Panc1 (cell line): ENCODE measurements at regions not wholly inside any gene's neighbourhood (a gene's known extent, or its start where the extent isn't known, plus 50 kb on each side); places are given as distances from the start of the nearest gene placed in this dataset.

ENCODE experiments used
- ATAC-seq: fragments of 200-7000 bp; cut with Tn5 transposase; 2 replicates; pipeline ENCODE4 v1.9.1; 2020; ENCODE audit warnings: mild to moderate bottlenecking, moderate library complexity
- BruUV-seq: library from RNA; stranded (reverse); fragments of 400-500 nt; replicated peaks from 2 replicates; lab custom pipeline; 2021; lab: Mats Ljungman, UMichigan
- CTCF ChIA-PET: fragments of 300-600 bp; sonication (Branson Sonifier 250); formaldehyde crosslinking; loops from one replicate; lab custom pipeline; 2022; ENCODE audit warnings: antibody characterized with exemption; lab: Charles Lee
- POLR2A ChIA-PET: fragments of 300-600 bp; sonication (Branson Sonifier 250); formaldehyde crosslinking; loops from one replicate; lab custom pipeline; 2022; ENCODE audit warnings: antibody characterized with exemption; lab: Charles Lee
- DNase-seq: peaks from one replicate; pipeline ENCODE4 v3.0.0-alpha.2; 2010; ENCODE audit warnings: low read depth, low spot score
- H3K27ac ChIP-seq: 2 replicates; pipeline ENCODE4 v1.5.1; 2011; ENCODE audit warnings: mild to moderate bottlenecking, low read length, inconsistent platforms
- H3K27me3 ChIP-seq: fragments of 200-500 bp; sonication (Bioruptor generic); 2 replicates; pipeline ENCODE4 v1.6.0; 2014; ENCODE audit warnings: low read length, inconsistent platforms; ENCODE audit not compliant: control insufficient read depth, insufficient read depth
- H3K36me3 ChIP-seq: fragments of 200-500 bp; sonication (Bioruptor generic); 2 replicates; pipeline ENCODE4 v1.5.1; 2014; ENCODE audit warnings: inconsistent platforms, mild to moderate bottlenecking, low read length, moderate library complexity; ENCODE audit not compliant: control insufficient read depth, insufficient read depth
- H3K4me1 ChIP-seq: 2 replicates; pipeline ENCODE4 v1.5.1; 2011; ENCODE audit warnings: inconsistent platforms, mild to moderate bottlenecking, low read length, moderate library complexity; ENCODE audit not compliant: control insufficient read depth, insufficient read depth
- H3K4me3 ChIP-seq, 2 experiments: 2 replicates each; pipeline ENCODE4 v1.5.1; 2011 to 2012; ENCODE audit warnings: low read depth in 2 of 2, low read length in 2 of 2, mild to moderate bottlenecking in 2 of 2, inconsistent platforms in 1 of 2, moderate library complexity in 1 of 2
- H3K9me3 ChIP-seq: fragments of 200-500 bp; sonication (Bioruptor generic); 2 replicates; pipeline ENCODE4 v1.5.1; 2014; ENCODE audit warnings: low read depth, mild to moderate bottlenecking, inconsistent platforms, low read length, moderate library complexity; ENCODE audit not compliant: control insufficient read depth, insufficient read depth
- POLR2AphosphoS5 ChIP-seq: IDR thresholded peaks from 2 replicates; pipeline ENCODE4 v1.6.1; 2012; ENCODE audit warnings: mild to moderate bottlenecking, low read depth, low read length, moderate library complexity
- SIN3A ChIP-seq: IDR thresholded peaks from 2 replicates; pipeline ENCODE4 v1.6.1; 2012; ENCODE audit warnings: low read depth, mild to moderate bottlenecking, low read length, moderate library complexity, borderline replicate concordance; ENCODE audit not compliant: insufficient read depth
- TCF7L2 ChIP-seq: IDR thresholded peaks from 2 replicates; pipeline ENCODE4 v1.6.1; 2011; ENCODE audit warnings: mild to moderate bottlenecking, low read depth, low read length, inconsistent platforms
- in situ Hi-C: cut with HindIII; loops from 2 replicates; pipeline ENCODE4 v1.10.0; 2016; ENCODE audit warnings: low sequenced_read_pairs, low pct_unique_long_range_greater_than_20kb
- intact Hi-C: fragments of 100-400 bp; cut with micrococcal nuclease; formaldehyde crosslinking; loops from one replicate; pipeline ENCODE4 v1.10.0; 2022; ENCODE audit not compliant: unreplicated experiment
- TF ChIP-seq, protein P1 (sequence below): fragments of 450-650 bp; IDR thresholded peaks from 2 replicates; pipeline ENCODE4 v1.5.1; 2017; ENCODE audit warnings: mild to moderate bottlenecking
- TF ChIP-seq, protein P2 (sequence below), 2 experiments: IDR thresholded peaks; 2 replicates each; pipeline ENCODE4 v1.6.1; 2011 to 2012; ENCODE audit warnings: low read depth in 2 of 2, control low read depth in 1 of 2, low read length in 1 of 2, mild to moderate bottlenecking in 1 of 2, moderate library complexity in 1 of 2; ENCODE audit not compliant: insufficient read depth in 1 of 2

DNA sequence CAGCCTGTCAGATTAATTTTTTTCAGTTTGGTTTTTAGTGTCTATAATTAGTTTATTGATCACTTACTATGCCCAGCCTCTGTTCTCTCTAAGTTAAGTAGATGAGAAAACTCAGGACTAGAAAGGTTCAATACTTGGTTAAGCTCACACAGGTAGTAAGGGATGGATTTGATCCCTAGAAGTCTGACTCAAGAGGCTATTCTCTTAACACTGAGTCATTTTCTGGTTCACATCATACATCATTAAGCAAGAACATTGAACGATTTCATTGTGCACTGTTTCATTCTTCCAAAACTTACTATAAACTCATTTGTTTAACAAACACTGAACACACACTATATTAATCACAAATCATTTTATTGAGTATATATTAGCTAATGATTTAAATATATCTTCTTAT lies 54.1 kb upstream of the SLC38A11 start:
- no peaks in the 10 kb centered on the region for H3K9me3 ChIP-seq
- BruUV-seq = no TSS peak
- intact Hi-C loops = no loop called here
- no peak overlapping the region for H3K27ac ChIP-seq
- TF ChIP-seq, protein P1, sequence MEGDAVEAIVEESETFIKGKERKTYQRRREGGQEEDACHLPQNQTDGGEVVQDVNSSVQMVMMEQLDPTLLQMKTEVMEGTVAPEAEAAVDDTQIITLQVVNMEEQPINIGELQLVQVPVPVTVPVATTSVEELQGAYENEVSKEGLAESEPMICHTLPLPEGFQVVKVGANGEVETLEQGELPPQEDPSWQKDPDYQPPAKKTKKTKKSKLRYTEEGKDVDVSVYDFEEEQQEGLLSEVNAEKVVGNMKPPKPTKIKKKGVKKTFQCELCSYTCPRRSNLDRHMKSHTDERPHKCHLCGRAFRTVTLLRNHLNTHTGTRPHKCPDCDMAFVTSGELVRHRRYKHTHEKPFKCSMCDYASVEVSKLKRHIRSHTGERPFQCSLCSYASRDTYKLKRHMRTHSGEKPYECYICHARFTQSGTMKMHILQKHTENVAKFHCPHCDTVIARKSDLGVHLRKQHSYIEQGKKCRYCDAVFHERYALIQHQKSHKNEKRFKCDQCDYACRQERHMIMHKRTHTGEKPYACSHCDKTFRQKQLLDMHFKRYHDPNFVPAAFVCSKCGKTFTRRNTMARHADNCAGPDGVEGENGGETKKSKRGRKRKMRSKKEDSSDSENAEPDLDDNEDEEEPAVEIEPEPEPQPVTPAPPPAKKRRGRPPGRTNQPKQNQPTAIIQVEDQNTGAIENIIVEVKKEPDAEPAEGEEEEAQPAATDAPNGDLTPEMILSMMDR = no peak
- no peak for TF ChIP-seq POLR2AphosphoS5
- no peak for TF ChIP-seq TCF7L2
- TF ChIP-seq, protein P2, sequence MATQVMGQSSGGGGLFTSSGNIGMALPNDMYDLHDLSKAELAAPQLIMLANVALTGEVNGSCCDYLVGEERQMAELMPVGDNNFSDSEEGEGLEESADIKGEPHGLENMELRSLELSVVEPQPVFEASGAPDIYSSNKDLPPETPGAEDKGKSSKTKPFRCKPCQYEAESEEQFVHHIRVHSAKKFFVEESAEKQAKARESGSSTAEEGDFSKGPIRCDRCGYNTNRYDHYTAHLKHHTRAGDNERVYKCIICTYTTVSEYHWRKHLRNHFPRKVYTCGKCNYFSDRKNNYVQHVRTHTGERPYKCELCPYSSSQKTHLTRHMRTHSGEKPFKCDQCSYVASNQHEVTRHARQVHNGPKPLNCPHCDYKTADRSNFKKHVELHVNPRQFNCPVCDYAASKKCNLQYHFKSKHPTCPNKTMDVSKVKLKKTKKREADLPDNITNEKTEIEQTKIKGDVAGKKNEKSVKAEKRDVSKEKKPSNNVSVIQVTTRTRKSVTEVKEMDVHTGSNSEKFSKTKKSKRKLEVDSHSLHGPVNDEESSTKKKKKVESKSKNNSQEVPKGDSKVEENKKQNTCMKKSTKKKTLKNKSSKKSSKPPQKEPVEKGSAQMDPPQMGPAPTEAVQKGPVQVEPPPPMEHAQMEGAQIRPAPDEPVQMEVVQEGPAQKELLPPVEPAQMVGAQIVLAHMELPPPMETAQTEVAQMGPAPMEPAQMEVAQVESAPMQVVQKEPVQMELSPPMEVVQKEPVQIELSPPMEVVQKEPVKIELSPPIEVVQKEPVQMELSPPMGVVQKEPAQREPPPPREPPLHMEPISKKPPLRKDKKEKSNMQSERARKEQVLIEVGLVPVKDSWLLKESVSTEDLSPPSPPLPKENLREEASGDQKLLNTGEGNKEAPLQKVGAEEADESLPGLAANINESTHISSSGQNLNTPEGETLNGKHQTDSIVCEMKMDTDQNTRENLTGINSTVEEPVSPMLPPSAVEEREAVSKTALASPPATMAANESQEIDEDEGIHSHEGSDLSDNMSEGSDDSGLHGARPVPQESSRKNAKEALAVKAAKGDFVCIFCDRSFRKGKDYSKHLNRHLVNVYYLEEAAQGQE (IDR thresholded peaks at IDR 0.05; ENCODE audit: insufficient read depth in 1 of 2, low read depth in 2 of 2, low read length in 1 of 2) = no peak
- TF ChIP-seq SIN3A = no peak
- no peaks in the 10 kb centered on the region for H3K4me1 ChIP-seq
- in situ Hi-C loops = no loop called here
- ChIA-PET CTCF (no interaction called here), POLR2A (no interaction called here)
- ATAC-seq (no peak), DNase-seq (no peak)
- no peaks in the 10 kb centered on the region for H3K27me3 ChIP-seq
- H3K36me3 ChIP-seq = no peaks in the 10 kb centered on the region; the same call in 1 of the 2 replicates
- H3K4me3 ChIP-seq = no peak overlapping the region

DNA sequence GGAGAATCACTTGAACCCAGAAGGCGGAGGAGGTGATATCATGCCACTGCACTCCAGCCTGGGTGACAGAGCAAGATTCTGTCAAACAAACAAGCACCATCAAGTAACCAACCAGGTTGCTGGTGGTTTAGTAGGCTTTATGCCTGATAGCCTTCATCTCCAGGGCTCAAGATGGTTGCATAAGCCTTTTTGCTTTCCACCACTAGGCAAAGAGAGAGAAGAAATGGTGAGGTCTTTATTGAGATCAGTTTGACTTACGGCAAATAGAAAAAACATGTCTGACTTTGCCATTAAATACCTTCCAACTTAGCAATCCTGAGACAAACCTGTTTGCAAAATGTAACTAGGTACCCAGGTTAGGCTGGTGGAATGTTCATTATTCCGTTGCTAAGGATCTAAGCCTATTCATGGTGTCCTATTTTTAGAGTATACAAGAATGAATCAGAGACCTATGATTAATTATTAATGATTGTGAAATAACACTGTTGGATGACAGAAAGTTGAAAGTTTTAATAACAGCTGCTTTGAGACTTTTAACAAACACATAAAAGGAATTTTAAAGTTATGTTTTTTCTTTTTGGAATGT lies 53.5 kb upstream of the SLC38A11 start:
- ChIA-PET CTCF (no interaction called here), POLR2A (no interaction called here)
- ATAC-seq (no peak), DNase-seq (no peak)
- TF ChIP-seq, protein P1 = no peak
- TF ChIP-seq, protein P2 (IDR thresholded peaks at IDR 0.05; ENCODE audit: insufficient read depth in 1 of 2, low read depth in 2 of 2, low read length in 1 of 2) = no peak
- TF ChIP-seq TCF7L2 (no peak), SIN3A (no peak), POLR2AphosphoS5 (no peak)
- intact Hi-C loops (no loop called here), in situ Hi-C loops (no loop called here)
- H3K4me1 ChIP-seq = no peaks in the 10 kb centered on the region
- BruUV-seq = no TSS peak
- no peak overlapping the region for H3K27ac ChIP-seq
- H3K36me3 ChIP-seq = no peaks in the 10 kb centered on the region; the same call in 1 of the 2 replicates
- no peaks in the 10 kb centered on the region for H3K27me3 ChIP-seq
- no peak overlapping the region for H3K4me3 ChIP-seq
- H3K9me3 ChIP-seq = no peaks in the 10 kb centered on the region
